ENCODE measurements at regions not wholly inside any gene's neighbourhood (a gene's known extent, or its start where the extent isn't known, plus 50 kb on each side); places are given as distances from the start of the nearest gene placed in this dataset.

GRCh38 chr13:108146642-108147041 is 68.7 kb downstream of the LIG4 start:
- TF ChIP-seq CTCF (conservative IDR thresholded peaks at IDR 0.05 in 1 of 2, IDR thresholded peaks at IDR 0.05 in 1 of 2; ENCODE audit: extremely low read depth in 1 of 2, insufficient read depth in 1 of 2, low read depth in 1 of 2, low read length in 2 of 2) (no peak), EZH2 (IDR thresholded peaks at IDR 0.05; ENCODE audit: borderline replicate concordance, low read length) (no peak)
